Right lobe of liver (tissue), 4 donors: ENCODE measurements at regions not wholly inside any gene's neighbourhood (a gene's known extent, or its start where the extent isn't known, plus 50 kb on each side); places are given as distances from the start of the nearest gene placed in this dataset.

Experiments
- CTCF ChIP-seq, 4 donors: fragments of 200-600 bp in 3 of 4; fragments of 450-650 bp in 1 of 4; IDR thresholded peaks; one replicate each; pipeline versions ENCODE4 v1.5.1 to v1.8.0; 2016 to 2022; ENCODE audit warnings: antibody characterized with exemption in 4 of 4, mild to moderate bottlenecking in 2 of 4
- POLR2A ChIP-seq: fragments of 450-650 bp; IDR thresholded peaks from one replicate; pipeline ENCODE4 v1.6.1; 2017; ENCODE audit warnings: antibody characterized with exemption, mild to moderate bottlenecking
- donor health status: DM: no; HTN: no; CAD: no.
- donor health status: DM: no; HTN: no; CAD: no.
- donor health status: DM: no; HTN: yes; CAD: no.

DNA sequence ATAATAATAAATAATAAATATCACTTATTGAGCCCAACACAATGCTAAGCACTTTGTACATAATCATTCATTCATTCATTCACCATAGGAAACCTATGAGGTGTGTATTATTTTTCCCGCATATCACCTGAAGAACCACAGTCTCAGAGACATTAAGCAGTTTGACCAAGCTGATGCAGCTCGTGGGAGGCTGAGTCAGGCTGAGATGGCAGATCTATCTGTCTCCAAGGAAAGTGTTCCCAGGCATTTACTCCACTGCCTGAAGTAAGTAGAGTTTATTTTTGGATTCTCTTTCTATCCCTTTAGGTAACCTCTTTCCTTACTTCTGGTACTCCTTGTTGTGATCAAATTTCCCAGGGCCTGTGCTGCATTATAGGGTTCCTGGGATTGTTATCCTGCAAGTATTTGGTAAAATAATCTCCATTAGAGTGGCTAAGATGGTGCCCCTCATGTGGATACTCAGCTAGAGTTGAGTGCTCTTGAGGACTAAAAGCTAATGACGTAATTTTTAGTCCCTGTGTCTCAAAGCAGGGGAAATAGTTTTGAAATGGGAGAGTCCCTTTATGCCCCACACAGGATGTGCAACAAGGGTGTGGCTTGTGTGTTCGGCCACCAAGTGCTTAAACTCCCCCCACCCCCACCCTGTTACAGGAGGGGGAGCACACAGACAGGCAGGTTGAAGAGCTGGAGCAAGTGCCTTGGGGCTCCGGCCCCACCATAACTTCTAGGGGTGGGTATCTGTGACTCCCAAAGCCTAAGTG is 467.0 kb downstream of the STIM2 start:
- TF ChIP-seq CTCF (IDR thresholded peaks at IDR 0.05), result no peak
- no peak for TF ChIP-seq POLR2A
